ENCODE measurements at regions not wholly inside any gene's neighbourhood (a gene's known extent, or its start where the extent isn't known, plus 50 kb on each side); places are given as distances from the start of the nearest gene placed in this dataset.

- H3K4me3 ChIP-seq (ENCODE audit: low read depth, low read length), result no peak overlapping the region
- TF ChIP-seq CTCF (IDR thresholded peaks at IDR 0.05; ENCODE audit: borderline replicate concordance, insufficient read depth, low read depth, low read length), result no peak
These were observed 511.2 kb downstream of the CMPK2 start for GRCh38 chr2:6354546-6354945.

- no peak overlapping the region for H3K4me3 ChIP-seq (ENCODE audit: low read depth, low read length)
- TF ChIP-seq CTCF (IDR thresholded peaks at IDR 0.05; ENCODE audit: borderline replicate concordance, insufficient read depth, low read depth, low read length), result no peak
These were observed 509.6 kb downstream of the CMPK2 start for GRCh38 chr2:6355886-6356761.

- no peak overlapping the region for H3K4me3 ChIP-seq (ENCODE audit: low read depth, low read length)
- TF ChIP-seq CTCF (IDR thresholded peaks at IDR 0.05; ENCODE audit: borderline replicate concordance, insufficient read depth, low read depth, low read length), result no peak
These were observed 507.2 kb downstream of the CMPK2 start for GRCh38 chr2:6358546-6358945.

- no peak overlapping the region for H3K4me3 ChIP-seq (ENCODE audit: low read depth, low read length)
- no peak for TF ChIP-seq CTCF (IDR thresholded peaks at IDR 0.05; ENCODE audit: borderline replicate concordance, insufficient read depth, low read depth, low read length)
These were observed 506.7 kb downstream of the CMPK2 start for GRCh38 chr2:6358985-6359384.

- no peak for TF ChIP-seq CTCF (IDR thresholded peaks at IDR 0.05; ENCODE audit: borderline replicate concordance, insufficient read depth, low read depth, low read length)
- H3K4me3 ChIP-seq (ENCODE audit: low read depth, low read length), result no peak overlapping the region
These were observed 505.7 kb downstream of the CMPK2 start for GRCh38 chr2:6359964-6360363.

GRCh38 chr2:6362671-6363450 lies 502.8 kb downstream of the CMPK2 start:
- H3K4me3 ChIP-seq (ENCODE audit: low read depth, low read length), result no peak overlapping the region
- TF ChIP-seq CTCF (IDR thresholded peaks at IDR 0.05; ENCODE audit: borderline replicate concordance, insufficient read depth, low read depth, low read length), result no peak

All from GM12875 (cell line).